Neural cell (in vitro differentiated cells): ENCODE measurements at regions not wholly inside any gene's neighbourhood (a gene's known extent, or its start where the extent isn't known, plus 50 kb on each side); places are given as distances from the start of the nearest gene placed in this dataset.

Source experiments
- H2AFZ ChIP-seq: fragments of 200-600, 300-800 bp; sonication (generic), shearing (Covaris generic); 2 replicates; pipeline ENCODE4 v1.6.0; 2014; ENCODE audit warnings: low read depth, mild to moderate bottlenecking, antibody characterized with exemption, low read length, moderate library complexity
- H3F3A ChIP-seq: fragments of 200-600 bp; shearing (Covaris generic); 2 replicates; pipeline ENCODE4 v1.6.1; 2016; ENCODE audit warnings: mild to moderate bottlenecking, moderate library complexity, mixed read lengths, antibody characterized with exemption, low read length; ENCODE audit not compliant: insufficient read depth, poor library complexity, severe bottlenecking
- H3K27ac ChIP-seq: fragments of 200-600, 300-800 bp; sonication (generic), shearing (Covaris generic); 2 replicates; pipeline ENCODE4 v1.5.1; 2014; ENCODE audit warnings: mild to moderate bottlenecking, low read length, moderate library complexity
- H3K27me3 ChIP-seq: fragments of 300-800, 200-600 bp; sonication (generic), shearing (Covaris generic); 2 replicates; pipeline ENCODE4 v1.6.0; 2014; ENCODE audit warnings: mild to moderate bottlenecking, low read depth, low read length, moderate library complexity; ENCODE audit not compliant: insufficient read depth
- H3K36me3 ChIP-seq: fragments of 300-800, 200-600 bp; sonication (generic), shearing (Covaris generic); 2 replicates; pipeline ENCODE4 v1.5.1; 2014; ENCODE audit warnings: mild to moderate bottlenecking, antibody characterized with exemption, low read length, moderate library complexity; ENCODE audit not compliant: insufficient read depth
- H3K4me2 ChIP-seq: fragments of 300-800, 200-600 bp; sonication (generic), shearing (Covaris generic); 2 replicates; pipeline ENCODE4 v1.6.0; 2014; ENCODE audit warnings: mild to moderate bottlenecking, low read length
- H3K4me3 ChIP-seq: fragments of 300-800, 200-600 bp; sonication (generic), shearing (Covaris generic); 2 replicates; pipeline ENCODE4 v1.5.1; 2014; ENCODE audit warnings: mild to moderate bottlenecking, low read length, moderate library complexity
- H3K79me2 ChIP-seq: fragments of 200-600 bp; shearing (Covaris generic); replicated peaks from 2 replicates; pipeline ENCODE4 v1.6.0; 2014; ENCODE audit warnings: mild to moderate bottlenecking, low read length, moderate library complexity; ENCODE audit not compliant: insufficient read depth
- H3K9ac ChIP-seq: fragments of 300-800, 200-600 bp; sonication (generic), shearing (Covaris generic); 2 replicates; pipeline ENCODE4 v1.6.1; 2016; ENCODE audit warnings: mild to moderate bottlenecking, low read length, mixed read lengths
- H3K9me2 ChIP-seq: fragments of 200-600 bp; shearing (Covaris generic); 2 replicates; pipeline ENCODE4 v1.6.1; 2016; ENCODE audit warnings: mild to moderate bottlenecking, low read length, mixed read lengths; ENCODE audit not compliant: insufficient read depth
- H3K9me3 ChIP-seq: fragments of 200-600, 300-800 bp; sonication (generic), shearing (Covaris generic); 2 replicates; pipeline ENCODE4 v1.6.1; 2016; ENCODE audit warnings: mild to moderate bottlenecking, mixed run types, low read length, moderate library complexity, mixed read lengths
- H4K20me1 ChIP-seq: fragments of 200-600 bp; shearing (Covaris generic); 2 replicates; pipeline ENCODE4 v1.6.1; 2016; ENCODE audit warnings: mild to moderate bottlenecking, mixed run types; ENCODE audit not compliant: insufficient read depth
- EP300 ChIP-seq: fragments of 450-650 bp; conservative IDR thresholded peaks from 2 replicates; pipeline ENCODE4 v1.6.1; 2014; ENCODE audit warnings: antibody characterized with exemption, mild to moderate bottlenecking, moderate library complexity; ENCODE audit not compliant: poor library complexity, severe bottlenecking
- EZH2 ChIP-seq: fragments of 200-600, 300-800 bp; shearing (Covaris generic), sonication (generic); IDR thresholded peaks from 2 replicates; pipeline ENCODE4 v1.6.1; 2014; ENCODE audit warnings: antibody characterized with exemption, low read length, borderline replicate concordance, mild to moderate bottlenecking; ENCODE audit not compliant: insufficient read depth, poor library complexity, severe bottlenecking
- MXI1 ChIP-seq: fragments of 450-650 bp; conservative IDR thresholded peaks from 2 replicates; pipeline ENCODE4 v1.6.1; 2014; ENCODE audit warnings: antibody characterized with exemption, mild to moderate bottlenecking; ENCODE audit not compliant: poor library complexity, severe bottlenecking
- POLR2AphosphoS5 ChIP-seq: IDR thresholded peaks from 2 replicates; pipeline ENCODE4 v1.6.1; 2012
- RAD21 ChIP-seq: fragments of 450-650 bp; conservative IDR thresholded peaks from 2 replicates; pipeline ENCODE4 v1.6.1; 2014; ENCODE audit warnings: antibody characterized with exemption, mild to moderate bottlenecking, moderate library complexity
- SMC3 ChIP-seq: fragments of 450-650 bp; conservative IDR thresholded peaks from 2 replicates; pipeline ENCODE4 v1.6.1; 2014; ENCODE audit warnings: antibody characterized with exemption, mild to moderate bottlenecking, moderate library complexity; ENCODE audit not compliant: poor library complexity
- TAF1 ChIP-seq: IDR thresholded peaks from 2 replicates; pipeline ENCODE4 v1.6.1; 2012; ENCODE audit warnings: low read depth
- TF ChIP-seq, protein P1 (sequence below): fragments of 450-650 bp; IDR thresholded peaks from 2 replicates; pipeline ENCODE4 v1.5.1; 2014; ENCODE audit warnings: antibody characterized with exemption, mild to moderate bottlenecking, moderate library complexity; ENCODE audit not compliant: poor library complexity, severe bottlenecking
- TF ChIP-seq, protein P2 (sequence below): IDR thresholded peaks from 2 replicates; pipeline ENCODE4 v1.6.1; 2012; ENCODE audit warnings: borderline replicate concordance

DNA sequence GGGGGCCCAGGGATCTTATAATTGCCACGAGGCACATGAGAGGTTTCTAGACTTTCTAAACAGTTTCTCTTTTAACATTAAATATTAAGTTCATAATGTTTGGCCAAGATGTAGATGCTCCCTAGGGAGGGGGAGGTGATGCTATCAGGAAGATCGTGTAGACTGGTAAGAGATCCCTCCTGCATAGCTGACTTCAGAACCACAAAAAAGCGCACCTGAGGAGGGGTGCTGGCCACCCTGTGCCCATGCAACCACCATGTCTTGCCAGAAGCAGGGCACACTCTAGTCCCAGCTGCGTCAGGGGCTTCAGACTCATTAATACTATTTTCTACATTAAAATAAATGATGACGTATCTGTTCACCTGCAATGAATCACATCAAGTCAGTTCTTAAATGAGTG is 103.4 kb upstream of the SLC35G4 start:
- no peaks in the 10 kb centered on the region for H3K36me3 ChIP-seq

DNA sequence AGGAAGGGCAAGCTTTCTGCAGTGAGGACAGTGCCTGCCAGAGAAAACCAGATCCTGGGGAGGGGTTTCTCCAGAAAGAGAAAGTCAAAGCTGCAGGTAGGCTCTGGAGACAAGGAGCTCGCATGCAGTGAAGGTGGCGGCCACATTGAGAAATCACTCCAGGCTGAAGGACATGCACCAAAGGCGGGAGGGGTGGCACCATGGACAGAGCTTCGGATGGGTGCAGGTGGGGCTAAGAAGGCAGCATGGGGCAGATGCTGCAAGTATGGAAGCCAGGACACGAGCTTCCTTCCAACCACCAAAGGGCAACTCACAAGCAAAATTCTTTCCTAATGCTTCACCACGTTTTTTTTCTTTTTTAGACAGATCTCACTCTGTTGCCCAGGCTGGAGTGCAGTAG is 104.4 kb upstream of the SLC35G4 start:
- Histone ChIP-seq H3K4me2 (no peak overlapping the region), H2AFZ (no peak overlapping the region), H3K9ac (no peak overlapping the region), H3K79me2 (no peaks in the 10 kb centered on the region), H3K27me3 (no peaks in the 10 kb centered on the region), H3K9me2 (no peaks in the 10 kb centered on the region), H3F3A (no peaks in the 10 kb centered on the region), H3K27ac (no peak overlapping the region), H3K4me3 (no peak overlapping the region), H4K20me1 (no peaks in the 10 kb centered on the region), H3K36me3 (no peaks in the 10 kb centered on the region), H3K9me3 (no peaks in the 10 kb centered on the region)
- no peak for TF ChIP-seq RAD21

More for the DNA sequence above, 103.4 kb upstream of the SLC35G4 start:
- Histone ChIP-seq H4K20me1 (no peaks in the 10 kb centered on the region), H3F3A (no peaks in the 10 kb centered on the region), H2AFZ (no peak overlapping the region), H3K27me3 (no peaks in the 10 kb centered on the region), H3K9ac (no peak overlapping the region), H3K79me2 (no peaks in the 10 kb centered on the region), H3K9me3 (no peaks in the 10 kb centered on the region), H3K4me2 (no peak overlapping the region), H3K27ac (no peak overlapping the region), H3K4me3 (no peak overlapping the region), H3K9me2 (no peaks in the 10 kb centered on the region)
- TF ChIP-seq, protein P1, sequence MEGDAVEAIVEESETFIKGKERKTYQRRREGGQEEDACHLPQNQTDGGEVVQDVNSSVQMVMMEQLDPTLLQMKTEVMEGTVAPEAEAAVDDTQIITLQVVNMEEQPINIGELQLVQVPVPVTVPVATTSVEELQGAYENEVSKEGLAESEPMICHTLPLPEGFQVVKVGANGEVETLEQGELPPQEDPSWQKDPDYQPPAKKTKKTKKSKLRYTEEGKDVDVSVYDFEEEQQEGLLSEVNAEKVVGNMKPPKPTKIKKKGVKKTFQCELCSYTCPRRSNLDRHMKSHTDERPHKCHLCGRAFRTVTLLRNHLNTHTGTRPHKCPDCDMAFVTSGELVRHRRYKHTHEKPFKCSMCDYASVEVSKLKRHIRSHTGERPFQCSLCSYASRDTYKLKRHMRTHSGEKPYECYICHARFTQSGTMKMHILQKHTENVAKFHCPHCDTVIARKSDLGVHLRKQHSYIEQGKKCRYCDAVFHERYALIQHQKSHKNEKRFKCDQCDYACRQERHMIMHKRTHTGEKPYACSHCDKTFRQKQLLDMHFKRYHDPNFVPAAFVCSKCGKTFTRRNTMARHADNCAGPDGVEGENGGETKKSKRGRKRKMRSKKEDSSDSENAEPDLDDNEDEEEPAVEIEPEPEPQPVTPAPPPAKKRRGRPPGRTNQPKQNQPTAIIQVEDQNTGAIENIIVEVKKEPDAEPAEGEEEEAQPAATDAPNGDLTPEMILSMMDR, result no peak
- TF ChIP-seq, protein P2, sequence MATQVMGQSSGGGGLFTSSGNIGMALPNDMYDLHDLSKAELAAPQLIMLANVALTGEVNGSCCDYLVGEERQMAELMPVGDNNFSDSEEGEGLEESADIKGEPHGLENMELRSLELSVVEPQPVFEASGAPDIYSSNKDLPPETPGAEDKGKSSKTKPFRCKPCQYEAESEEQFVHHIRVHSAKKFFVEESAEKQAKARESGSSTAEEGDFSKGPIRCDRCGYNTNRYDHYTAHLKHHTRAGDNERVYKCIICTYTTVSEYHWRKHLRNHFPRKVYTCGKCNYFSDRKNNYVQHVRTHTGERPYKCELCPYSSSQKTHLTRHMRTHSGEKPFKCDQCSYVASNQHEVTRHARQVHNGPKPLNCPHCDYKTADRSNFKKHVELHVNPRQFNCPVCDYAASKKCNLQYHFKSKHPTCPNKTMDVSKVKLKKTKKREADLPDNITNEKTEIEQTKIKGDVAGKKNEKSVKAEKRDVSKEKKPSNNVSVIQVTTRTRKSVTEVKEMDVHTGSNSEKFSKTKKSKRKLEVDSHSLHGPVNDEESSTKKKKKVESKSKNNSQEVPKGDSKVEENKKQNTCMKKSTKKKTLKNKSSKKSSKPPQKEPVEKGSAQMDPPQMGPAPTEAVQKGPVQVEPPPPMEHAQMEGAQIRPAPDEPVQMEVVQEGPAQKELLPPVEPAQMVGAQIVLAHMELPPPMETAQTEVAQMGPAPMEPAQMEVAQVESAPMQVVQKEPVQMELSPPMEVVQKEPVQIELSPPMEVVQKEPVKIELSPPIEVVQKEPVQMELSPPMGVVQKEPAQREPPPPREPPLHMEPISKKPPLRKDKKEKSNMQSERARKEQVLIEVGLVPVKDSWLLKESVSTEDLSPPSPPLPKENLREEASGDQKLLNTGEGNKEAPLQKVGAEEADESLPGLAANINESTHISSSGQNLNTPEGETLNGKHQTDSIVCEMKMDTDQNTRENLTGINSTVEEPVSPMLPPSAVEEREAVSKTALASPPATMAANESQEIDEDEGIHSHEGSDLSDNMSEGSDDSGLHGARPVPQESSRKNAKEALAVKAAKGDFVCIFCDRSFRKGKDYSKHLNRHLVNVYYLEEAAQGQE, result no peak
- TF ChIP-seq EP300 (no peak), TAF1 (no peak), EZH2 (no peak), POLR2AphosphoS5 (no peak), SMC3 (no peak), MXI1 (no peak), RAD21 (no peak)

DNA sequence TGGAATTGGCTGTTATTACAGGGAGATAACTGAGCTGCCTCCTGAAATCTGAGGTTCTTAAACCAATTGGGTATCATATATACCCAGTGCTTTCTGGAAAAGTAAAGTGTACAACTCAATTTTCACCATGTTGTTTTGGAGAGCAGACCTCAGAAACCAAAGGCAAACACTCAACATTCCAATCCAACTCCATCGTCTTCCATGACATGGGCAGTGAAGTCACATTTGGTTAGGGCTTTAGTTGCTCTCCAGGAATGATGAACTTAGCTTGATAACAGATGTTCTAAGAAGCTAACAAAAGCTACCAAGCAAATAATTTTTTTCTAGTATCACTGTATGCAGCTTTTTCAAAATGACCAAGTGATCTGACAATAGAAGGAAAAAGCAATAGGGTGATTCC is 107.0 kb upstream of the SLC35G4 start:
- no peaks in the 10 kb centered on the region for H3F3A ChIP-seq
- TF ChIP-seq TAF1 (no peak), POLR2AphosphoS5 (no peak), SMC3 (no peak), RAD21 (no peak), MXI1 (no peak), EP300 (no peak)
- H4K20me1 ChIP-seq, result no peaks in the 10 kb centered on the region
- H3K79me2 ChIP-seq, result no peaks in the 10 kb centered on the region
- H3K4me2 ChIP-seq, result no peak overlapping the region
- H3K4me3 ChIP-seq, result no peak overlapping the region
- H3K27ac ChIP-seq, result no peak overlapping the region
- H3K9me2 ChIP-seq, result no peaks in the 10 kb centered on the region
- no peak overlapping the region for H3K9ac ChIP-seq
- H3K9me3 ChIP-seq, result no peaks in the 10 kb centered on the region
- H3K36me3 ChIP-seq, result no peaks in the 10 kb centered on the region
- no peaks in the 10 kb centered on the region for H3K27me3 ChIP-seq
- H2AFZ ChIP-seq, result no peak overlapping the region
